Karpas-422 (cell line): ENCODE measurements at regions not wholly inside any gene's neighbourhood (a gene's known extent, or its start where the extent isn't known, plus 50 kb on each side); places are given as distances from the start of the nearest gene placed in this dataset.
"Not testable (repeated sequence)": the region's sequence is repeated elsewhere in the genome, so short reads cannot be mapped to it uniquely, and the experiment has no call there.

Source experiments
- DNase-seq: peaks from one replicate; pipeline ENCODE4 v3.0.0-alpha.2; 2015
- H2AFZ ChIP-seq: fragments of 200-600 bp; sonication (generic); 2 replicates; pipeline ENCODE4 v1.6.1; 2014; ENCODE audit warnings: antibody characterized with exemption, low read length, mixed read lengths
- H3K27ac ChIP-seq: fragments of 200-600 bp; sonication (generic); 2 replicates; pipeline ENCODE4 v1.5.1; 2014; ENCODE audit warnings: mild to moderate bottlenecking, low read length, moderate library complexity
- H3K27me3 ChIP-seq: fragments of 200-600 bp; sonication (generic); 2 replicates; pipeline ENCODE4 v1.6.1; 2014; ENCODE audit warnings: low read length, mixed read lengths
- H3K36me3 ChIP-seq: fragments of 200-600 bp; sonication (generic); 2 replicates; pipeline ENCODE4 v1.6.1; 2014; ENCODE audit warnings: low read length, mixed read lengths; ENCODE audit not compliant: insufficient read depth
- H3K4me1 ChIP-seq: fragments of 200-600 bp; sonication (generic); 2 replicates; pipeline ENCODE4 v1.6.1; 2014; ENCODE audit warnings: mild to moderate bottlenecking, low read length, mixed read lengths
- H3K4me2 ChIP-seq: fragments of 200-600 bp; sonication (generic); 2 replicates; pipeline ENCODE4 v1.6.1; 2014; ENCODE audit warnings: low read length, low read depth, mild to moderate bottlenecking; ENCODE audit not compliant: poor library complexity, severe bottlenecking
- H3K4me3 ChIP-seq: fragments of 200-600 bp; sonication (generic); 2 replicates; pipeline ENCODE4 v1.5.1; 2014; ENCODE audit warnings: mild to moderate bottlenecking, antibody characterized with exemption, low read length, mixed read lengths
- H3K79me2 ChIP-seq: fragments of 200-600 bp; sonication (generic); 2 replicates; pipeline ENCODE4 v1.6.1; 2014; ENCODE audit warnings: mild to moderate bottlenecking, low read length, mixed read lengths
- H3K9ac ChIP-seq: fragments of 200-600 bp; sonication (generic); 2 replicates; pipeline ENCODE4 v1.6.0; 2014; ENCODE audit warnings: low read length
- H3K9me2 ChIP-seq: fragments of 200-600 bp; sonication (generic), shearing (Covaris generic); replicated peaks from 2 replicates; pipeline ENCODE4 v1.6.0; 2014; ENCODE audit warnings: mild to moderate bottlenecking, low read length, moderate library complexity; ENCODE audit not compliant: insufficient read depth
- H3K9me3 ChIP-seq: fragments of 300-700, 200-600 bp; sonication (generic); 2 replicates; pipeline ENCODE4 v1.6.1; 2014; ENCODE audit warnings: low read length, mixed read lengths
- H4K20me1 ChIP-seq: fragments of 200-600 bp; sonication (generic); 2 replicates; pipeline ENCODE4 v1.6.1; 2014; ENCODE audit warnings: mild to moderate bottlenecking, antibody characterized with exemption, low read length, low read depth; ENCODE audit not compliant: insufficient read depth

DNA sequence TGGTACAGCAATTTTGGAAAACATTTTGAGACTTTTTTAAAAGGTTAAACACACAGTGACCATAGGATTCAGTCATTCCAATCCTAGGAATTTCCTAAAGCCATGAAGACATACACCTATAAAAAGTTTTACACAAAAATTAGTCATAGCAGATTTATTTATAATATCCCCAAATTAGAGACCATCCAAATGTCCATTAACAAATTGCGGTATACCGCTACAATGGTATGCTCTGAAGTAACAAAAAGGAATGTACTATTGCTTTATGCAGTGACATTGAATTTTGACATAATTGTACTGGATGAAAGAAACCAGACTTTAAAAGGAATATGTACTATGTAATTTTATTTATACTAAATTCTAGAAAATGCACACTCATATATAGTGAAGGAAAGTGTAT, 362.8 kb downstream of the HGF start:
- Histone ChIP-seq H3K4me2 (no peak overlapping the region), H3K9me3 (peaks cover 16% of the 10 kb centered on the region), H3K9ac (no peak overlapping the region), H2AFZ (no peak overlapping the region), H3K36me3 (no peaks in the 10 kb centered on the region), H3K79me2 (no peaks in the 10 kb centered on the region), H3K4me1 (no peaks in the 10 kb centered on the region), H3K27ac (no peak overlapping the region), H3K9me2 (no peaks in the 10 kb centered on the region), H3K4me3 (no peak overlapping the region), H3K27me3 (no peaks in the 10 kb centered on the region), H4K20me1 (no peaks in the 10 kb centered on the region)
- DNase-seq = no peak

DNA sequence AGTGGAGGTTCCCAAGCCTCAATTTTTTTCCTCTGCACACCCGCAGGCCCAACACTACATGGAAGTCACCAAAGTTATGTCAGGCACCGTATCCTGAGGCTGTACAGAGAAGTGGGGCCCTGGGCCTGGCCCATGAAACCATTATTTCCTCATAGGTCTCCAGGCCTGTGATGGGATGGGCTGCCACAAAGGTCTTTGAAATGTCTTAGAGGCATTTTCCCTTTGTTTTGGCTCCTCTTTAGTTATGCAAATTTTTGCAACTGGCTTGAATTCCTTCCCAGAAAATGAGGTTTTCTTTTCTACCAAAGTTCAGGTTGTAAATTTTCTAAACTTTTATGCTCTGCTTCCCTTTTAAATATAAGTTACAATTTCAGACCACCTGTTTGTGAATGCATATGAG, 365.2 kb downstream of the HGF start:
- no peak for DNase-seq
- Histone ChIP-seq H3K27ac (no peak overlapping the region), H3K27me3 (no peaks in the 10 kb centered on the region), H3K4me1 (no peaks in the 10 kb centered on the region), H3K4me2 (no peak overlapping the region), H3K36me3 (no peaks in the 10 kb centered on the region), H3K9me2 (no peaks in the 10 kb centered on the region), H3K9me3 (peaks cover 13% of the 10 kb centered on the region), H3K4me3 (no peak overlapping the region), H4K20me1 (no peaks in the 10 kb centered on the region), H3K79me2 (no peaks in the 10 kb centered on the region), H2AFZ (no peak overlapping the region), H3K9ac (no peak overlapping the region)

DNA sequence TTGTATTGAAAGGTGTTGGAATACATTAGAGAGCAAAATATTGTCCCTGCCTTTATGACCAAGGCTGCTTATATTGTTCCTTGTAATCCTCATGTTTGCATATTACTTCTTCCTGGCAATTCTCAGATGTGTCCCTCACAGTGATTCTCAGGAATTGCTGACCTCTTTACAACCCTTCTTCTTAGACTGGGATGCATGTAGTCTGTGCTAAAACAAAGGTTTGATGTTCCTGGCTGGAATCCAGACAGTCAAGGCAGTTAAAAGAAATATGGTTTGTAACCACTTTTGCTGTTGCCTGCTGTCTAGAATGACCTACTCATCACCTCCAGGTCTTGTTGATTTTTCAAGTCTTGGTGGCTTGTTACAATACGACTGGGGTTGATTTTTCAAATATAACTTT, 367.6 kb downstream of the HGF start:
- H3K27ac ChIP-seq = no peak overlapping the region
- H3K4me2 ChIP-seq = no peak overlapping the region
- no peak overlapping the region for H2AFZ ChIP-seq
- no peaks in the 10 kb centered on the region for H3K27me3 ChIP-seq
- H3K79me2 ChIP-seq = no peaks in the 10 kb centered on the region
- H3K4me1 ChIP-seq = no peaks in the 10 kb centered on the region
- H3K9me2 ChIP-seq = no peaks in the 10 kb centered on the region
- no peak overlapping the region for H3K4me3 ChIP-seq
- H3K9ac ChIP-seq = no peak overlapping the region
- H4K20me1 ChIP-seq = no peaks in the 10 kb centered on the region
- H3K36me3 ChIP-seq = no peaks in the 10 kb centered on the region
- peaks cover 9% of the 10 kb centered on the region; the same call in 1 of the 2 replicates for H3K9me3 ChIP-seq
- no peak for DNase-seq

DNA sequence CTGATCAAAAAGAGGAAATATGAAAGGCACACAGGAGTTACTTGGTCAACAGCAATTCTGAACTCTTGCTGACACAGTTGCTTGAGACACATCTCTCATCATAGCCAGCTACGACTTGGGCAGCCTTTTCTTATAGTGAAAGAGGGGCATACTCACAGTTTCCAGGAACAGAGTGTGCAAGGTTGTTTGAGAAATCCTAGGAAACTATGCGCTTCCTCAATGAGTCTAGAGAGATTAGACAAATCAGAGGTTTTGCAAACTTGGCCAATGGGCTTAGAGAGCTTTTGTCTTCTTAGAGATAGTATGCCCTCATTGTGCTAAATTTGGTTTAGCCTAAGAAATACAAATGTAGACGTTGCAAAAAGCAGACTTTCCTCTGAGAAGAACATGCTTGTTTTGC, 370.4 kb downstream of the HGF start:
- DNase-seq = no peak
- Histone ChIP-seq H3K9ac (no peak overlapping the region), H3K4me1 (no peaks in the 10 kb centered on the region), H3K4me2 (no peak overlapping the region), H3K9me3 (peaks cover 9% of the 10 kb centered on the region; the same call in 1 of the 2 replicates), H3K27ac (no peak overlapping the region), H2AFZ (no peak overlapping the region), H3K4me3 (no peak overlapping the region), H3K9me2 (no peaks in the 10 kb centered on the region), H4K20me1 (no peaks in the 10 kb centered on the region), H3K27me3 (no peaks in the 10 kb centered on the region), H3K79me2 (no peaks in the 10 kb centered on the region), H3K36me3 (no peaks in the 10 kb centered on the region)

DNA sequence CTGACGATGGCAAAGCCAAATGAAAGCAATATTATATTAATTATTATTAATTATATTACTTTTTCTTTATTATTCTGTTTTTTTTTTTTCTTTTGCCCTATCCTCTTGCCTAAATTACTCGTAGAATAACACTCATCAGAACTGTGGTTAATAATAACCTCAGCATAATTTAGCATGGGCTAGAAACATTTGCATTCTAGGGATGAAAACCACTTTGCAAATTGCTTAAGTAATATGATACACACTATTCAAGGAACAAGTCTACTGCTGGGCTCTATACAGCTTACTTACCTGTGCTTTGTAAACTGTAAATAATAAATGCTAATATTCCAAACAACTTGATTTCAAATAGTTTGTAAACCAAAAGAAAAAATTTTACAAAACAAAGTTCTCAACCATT, 375.8 kb downstream of the HGF start:
- Histone ChIP-seq H3K79me2 (no peaks in the 10 kb centered on the region), H3K9me3 (peaks cover 9% of the 10 kb centered on the region), H3K4me1 (no peaks in the 10 kb centered on the region), H3K27me3 (no peaks in the 10 kb centered on the region), H3K27ac (no peak overlapping the region), H4K20me1 (no peaks in the 10 kb centered on the region), H3K9ac (no peak overlapping the region), H3K4me3 (no peak overlapping the region), H3K9me2 (no peaks in the 10 kb centered on the region), H3K36me3 (no peaks in the 10 kb centered on the region), H3K4me2 (no peak overlapping the region), H2AFZ (no peak overlapping the region)
- no peak for DNase-seq

DNA sequence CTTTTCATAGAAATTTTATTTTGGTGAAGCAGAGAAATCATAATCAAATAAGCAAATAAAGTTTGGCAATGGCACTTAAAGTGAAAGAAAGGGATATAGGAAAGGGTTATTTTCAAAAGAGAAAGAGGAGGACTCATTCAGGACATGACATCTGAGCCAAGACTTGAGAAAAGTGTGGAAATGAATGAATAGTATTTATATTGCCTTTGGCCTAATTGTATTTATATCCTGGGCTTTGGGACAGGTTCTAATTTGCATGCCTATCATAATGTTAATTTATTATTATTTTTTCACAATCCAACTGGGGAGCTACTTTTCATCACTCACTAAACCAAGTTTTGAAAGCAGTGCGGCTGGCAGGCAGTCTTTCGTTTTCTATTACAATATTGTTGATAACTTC, 376.8 kb downstream of the HGF start:
- H3K36me3 ChIP-seq = no peaks in the 10 kb centered on the region
- H4K20me1 ChIP-seq = no peaks in the 10 kb centered on the region
- no peaks in the 10 kb centered on the region for H3K27me3 ChIP-seq
- no peaks in the 10 kb centered on the region for H3K79me2 ChIP-seq
- no peak overlapping the region for H2AFZ ChIP-seq
- H3K9me2 ChIP-seq = no peaks in the 10 kb centered on the region
- no peak overlapping the region for H3K27ac ChIP-seq
- peaks cover 10% of the 10 kb centered on the region for H3K9me3 ChIP-seq
- no peak overlapping the region for H3K4me3 ChIP-seq
- no peak overlapping the region for H3K4me2 ChIP-seq
- no peaks in the 10 kb centered on the region for H3K4me1 ChIP-seq
- no peak overlapping the region for H3K9ac ChIP-seq
- DNase-seq = no peak

DNA sequence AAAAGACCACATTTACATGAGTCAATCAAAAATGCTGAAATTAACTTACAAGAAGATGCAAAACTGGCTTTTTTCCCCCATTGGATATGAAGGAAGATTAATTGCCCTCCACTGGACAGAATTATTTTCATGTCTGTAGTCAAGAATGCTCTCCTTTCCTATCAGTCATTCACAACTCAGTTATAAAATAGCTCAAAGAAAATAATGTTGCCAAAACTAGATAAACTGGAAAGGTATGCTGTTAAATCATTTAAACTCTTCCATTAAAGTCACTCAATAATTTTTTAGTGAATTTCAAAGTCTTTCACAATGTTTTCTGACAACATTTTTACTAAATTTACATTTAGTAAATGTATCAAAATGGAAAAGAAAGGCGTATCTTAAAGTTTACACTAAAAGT, 384.5 kb downstream of the HGF start:
- Histone ChIP-seq H3K4me3 (no peak overlapping the region), H3K36me3 (no peaks in the 10 kb centered on the region), H3K9me3 (peaks cover 12% of the 10 kb centered on the region), H3K9ac (no peak overlapping the region), H3K27me3 (no peaks in the 10 kb centered on the region), H2AFZ (no peak overlapping the region), H3K27ac (no peak overlapping the region), H3K4me1 (no peaks in the 10 kb centered on the region), H3K79me2 (no peaks in the 10 kb centered on the region), H3K4me2 (no peak overlapping the region), H3K9me2 (no peaks in the 10 kb centered on the region), H4K20me1 (no peaks in the 10 kb centered on the region)
- DNase-seq = no peak

DNA sequence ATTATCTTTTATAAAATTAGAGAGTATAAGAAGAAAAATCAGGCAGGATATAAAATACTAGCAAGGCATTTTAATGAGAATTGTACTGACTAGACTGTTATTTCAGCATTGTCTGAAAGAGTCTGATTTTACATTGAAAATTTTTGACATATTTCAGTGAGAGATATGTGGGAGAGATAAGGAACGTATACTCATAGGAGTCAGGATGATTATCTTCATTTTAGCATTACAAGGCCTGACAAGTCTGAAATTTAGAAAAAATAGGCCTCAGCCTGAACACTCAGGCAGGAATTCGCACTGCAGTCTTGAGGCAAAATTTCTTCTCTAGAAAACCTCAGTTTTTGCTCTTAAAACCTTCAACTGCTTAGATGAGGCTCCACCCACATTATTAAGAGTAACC, 386.0 kb downstream of the HGF start:
- Histone ChIP-seq H2AFZ (no peak overlapping the region), H3K9me2 (no peaks in the 10 kb centered on the region), H3K9me3 (peaks cover 12% of the 10 kb centered on the region), H3K4me1 (no peaks in the 10 kb centered on the region), H3K27ac (no peak overlapping the region), H4K20me1 (no peaks in the 10 kb centered on the region), H3K4me2 (no peak overlapping the region), H3K79me2 (no peaks in the 10 kb centered on the region), H3K4me3 (no peak overlapping the region), H3K9ac (no peak overlapping the region), H3K36me3 (no peaks in the 10 kb centered on the region), H3K27me3 (no peaks in the 10 kb centered on the region)
- no peak for DNase-seq

DNA sequence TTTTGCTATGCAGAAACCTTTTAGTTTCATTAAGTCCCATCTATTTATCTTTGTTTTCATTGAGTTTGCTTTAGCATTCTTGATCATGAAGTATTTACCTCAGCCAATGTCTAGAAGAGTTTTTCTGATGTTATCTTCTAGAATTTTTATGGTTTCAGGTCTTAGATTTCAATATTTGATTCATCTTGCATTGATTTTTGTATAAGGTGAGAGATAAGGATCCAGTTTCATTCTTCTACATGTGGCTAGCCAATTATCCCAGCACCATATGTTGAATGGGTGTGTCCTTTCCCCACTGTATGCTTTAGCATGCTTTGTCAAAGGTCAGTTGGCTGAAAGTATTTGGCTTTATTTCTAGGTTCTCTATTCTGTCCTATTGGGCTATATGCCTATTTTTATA, 395.2 kb downstream of the HGF start:
- H3K27ac ChIP-seq, H3K79me2 ChIP-seq, H3K4me2 ChIP-seq, H3K9me2 ChIP-seq, H4K20me1 ChIP-seq, H3K36me3 ChIP-seq, H3K4me3 ChIP-seq, H3K4me1 ChIP-seq, H3K27me3 ChIP-seq, H3K9ac ChIP-seq, DNase-seq, H2AFZ ChIP-seq: not testable (repeated sequence)
- H3K9me3 ChIP-seq = peaks cover 13% of the 10 kb centered on the region
